ENCODE measurements at regions not wholly inside any gene's neighbourhood (a gene's known extent, or its start where the extent isn't known, plus 50 kb on each side); places are given as distances from the start of the nearest gene placed in this dataset.

DNA sequence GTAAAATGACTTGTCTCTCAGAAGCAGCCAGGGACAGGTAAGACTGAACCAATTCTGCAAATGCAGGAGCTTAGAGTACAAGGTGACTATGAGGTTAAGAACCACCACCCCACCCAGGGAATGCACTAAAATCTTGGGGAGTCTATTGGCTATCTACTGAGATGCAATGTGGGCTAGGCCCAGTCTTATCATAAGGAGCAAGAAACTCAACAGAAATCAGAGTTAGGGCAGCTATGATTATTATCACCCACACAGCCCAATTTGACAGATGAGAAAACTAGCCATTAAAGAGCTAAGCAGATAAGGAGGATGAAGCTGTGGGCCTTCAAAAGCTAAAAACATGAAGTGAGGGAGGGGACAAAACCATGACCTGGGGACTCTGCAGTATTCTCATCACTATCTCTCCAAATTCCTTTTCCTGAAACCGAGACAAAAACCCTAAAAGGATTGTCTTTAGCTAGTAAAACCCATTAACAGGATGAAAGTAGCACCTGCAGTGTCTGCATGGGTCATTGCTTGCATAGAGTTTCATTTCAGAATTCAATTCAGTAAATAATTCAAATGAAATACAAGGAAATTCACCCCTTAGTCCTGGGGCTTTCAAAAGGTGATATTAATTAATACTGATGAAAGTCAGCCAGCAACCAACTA, 68.8 kb upstream of the USP47 start:
- TF ChIP-seq, protein P1, sequence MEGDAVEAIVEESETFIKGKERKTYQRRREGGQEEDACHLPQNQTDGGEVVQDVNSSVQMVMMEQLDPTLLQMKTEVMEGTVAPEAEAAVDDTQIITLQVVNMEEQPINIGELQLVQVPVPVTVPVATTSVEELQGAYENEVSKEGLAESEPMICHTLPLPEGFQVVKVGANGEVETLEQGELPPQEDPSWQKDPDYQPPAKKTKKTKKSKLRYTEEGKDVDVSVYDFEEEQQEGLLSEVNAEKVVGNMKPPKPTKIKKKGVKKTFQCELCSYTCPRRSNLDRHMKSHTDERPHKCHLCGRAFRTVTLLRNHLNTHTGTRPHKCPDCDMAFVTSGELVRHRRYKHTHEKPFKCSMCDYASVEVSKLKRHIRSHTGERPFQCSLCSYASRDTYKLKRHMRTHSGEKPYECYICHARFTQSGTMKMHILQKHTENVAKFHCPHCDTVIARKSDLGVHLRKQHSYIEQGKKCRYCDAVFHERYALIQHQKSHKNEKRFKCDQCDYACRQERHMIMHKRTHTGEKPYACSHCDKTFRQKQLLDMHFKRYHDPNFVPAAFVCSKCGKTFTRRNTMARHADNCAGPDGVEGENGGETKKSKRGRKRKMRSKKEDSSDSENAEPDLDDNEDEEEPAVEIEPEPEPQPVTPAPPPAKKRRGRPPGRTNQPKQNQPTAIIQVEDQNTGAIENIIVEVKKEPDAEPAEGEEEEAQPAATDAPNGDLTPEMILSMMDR (IDR thresholded peaks at IDR 0.05; ENCODE audit: insufficient read depth, low read length, missing control alignments) = no peak
- POLR2A ChIA-PET = no interaction called here
- no peak overlapping the region for H3K4me3 ChIP-seq (ENCODE audit: low read depth, low read length)
- DNase-seq (ENCODE audit: low read depth, low spot score) = no peak
- CTCF ChIA-PET = interaction anchor here (4.1 kb wide), 1 partner anchor 15 kb away, joined by 20 read pairs; no protein-coding TSS in a partner anchor

DNA sequence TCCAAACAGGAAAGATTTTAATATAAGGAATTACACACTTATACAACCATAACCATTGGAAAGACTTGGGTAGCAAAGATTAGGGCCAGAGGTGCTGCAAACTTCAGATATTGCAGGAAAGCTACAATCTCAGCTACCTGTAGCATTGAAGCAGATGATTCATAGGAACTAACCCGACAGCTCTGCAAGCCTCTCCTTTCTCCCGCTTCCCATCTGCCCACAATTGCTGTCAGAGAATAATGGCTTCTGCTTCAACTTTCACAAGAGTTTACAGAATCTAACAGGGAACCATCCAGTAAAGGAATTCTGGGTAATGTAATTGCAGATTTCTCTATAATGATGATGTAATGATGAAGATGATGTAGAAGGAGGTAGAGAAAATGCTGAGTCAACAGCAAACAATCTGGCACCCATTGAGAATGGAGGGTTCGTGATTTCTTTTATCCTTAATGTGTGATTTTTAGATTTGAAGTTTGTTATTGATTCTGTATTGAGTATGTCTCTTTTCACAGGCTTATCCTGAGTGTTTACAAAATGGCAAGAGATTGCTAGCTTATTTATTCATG, 70.8 kb upstream of the USP47 start:
- no peak overlapping the region for H3K4me3 ChIP-seq (ENCODE audit: low read depth, low read length)
- TF ChIP-seq, protein P1 (IDR thresholded peaks at IDR 0.05; ENCODE audit: insufficient read depth, low read length, missing control alignments) = no peak
- no peak for DNase-seq (ENCODE audit: low read depth, low spot score)
- CTCF ChIA-PET = interaction anchor here (2.2 to 4.1 kb wide), 2 partner anchors 10 to 17 kb away, joined by 7 to 20 read pairs; no protein-coding TSS in a partner anchor
- POLR2A ChIA-PET = no interaction called here

DNA sequence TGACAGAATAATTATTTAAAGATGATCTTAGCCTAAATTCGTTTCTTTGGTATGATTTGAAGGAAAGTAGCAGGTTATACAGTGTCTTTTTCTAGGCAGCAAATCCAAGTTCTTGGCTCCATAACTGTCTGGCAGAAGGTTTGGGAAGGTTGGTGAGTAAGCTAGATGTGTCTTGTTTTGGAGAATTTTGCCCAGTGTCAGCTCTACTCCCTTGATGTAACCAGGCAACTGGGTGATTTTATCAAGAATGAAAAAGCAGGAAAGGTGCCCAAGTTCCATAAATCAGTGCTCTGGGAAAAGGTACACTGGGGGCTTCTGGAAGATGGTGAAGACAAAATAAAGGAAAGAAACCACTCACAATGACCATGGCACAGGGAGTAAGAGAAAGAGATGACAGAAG, 71.5 kb upstream of the USP47 start:
- TF ChIP-seq, protein P1 (IDR thresholded peaks at IDR 0.05; ENCODE audit: insufficient read depth, low read length, missing control alignments) = no peak
- DNase-seq (ENCODE audit: low read depth, low spot score) = no peak
- POLR2A ChIA-PET = no interaction called here
- CTCF ChIA-PET = interaction anchor here (2.2 to 4.1 kb wide), 2 partner anchors 11 to 17 kb away, joined by 7 to 20 read pairs; no protein-coding TSS in a partner anchor
- H3K4me3 ChIP-seq (ENCODE audit: low read depth, low read length) = no peak overlapping the region

DNA sequence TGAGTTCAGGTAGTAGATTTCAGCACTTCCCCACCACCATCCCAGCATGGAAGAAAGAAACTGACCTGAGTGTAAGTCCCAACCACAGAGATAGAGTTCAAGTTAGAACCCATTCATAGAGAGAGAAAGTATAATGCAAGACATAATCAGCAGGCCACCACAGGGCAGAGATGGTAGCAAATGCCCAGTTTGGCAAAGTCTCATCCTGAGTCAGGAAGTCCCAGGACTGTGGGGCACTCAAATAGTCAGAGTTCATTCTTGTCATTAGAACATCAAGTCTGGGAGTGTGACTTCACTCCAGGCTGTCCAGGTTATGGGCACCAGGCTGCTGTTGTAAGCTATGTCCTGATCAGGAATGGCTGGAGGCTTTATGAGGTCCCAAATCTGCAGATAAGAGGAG, 72.0 kb upstream of the USP47 start:
- CTCF ChIA-PET = interaction anchor here (4.1 kb wide), 1 partner anchor 18 kb away, joined by 20 read pairs; no protein-coding TSS in a partner anchor
- no peak overlapping the region for H3K4me3 ChIP-seq (ENCODE audit: low read depth, low read length)
- DNase-seq (ENCODE audit: low read depth, low spot score) = no peak
- TF ChIP-seq, protein P1 (IDR thresholded peaks at IDR 0.05; ENCODE audit: insufficient read depth, low read length, missing control alignments) = no peak
- POLR2A ChIA-PET = no interaction called here

DNA sequence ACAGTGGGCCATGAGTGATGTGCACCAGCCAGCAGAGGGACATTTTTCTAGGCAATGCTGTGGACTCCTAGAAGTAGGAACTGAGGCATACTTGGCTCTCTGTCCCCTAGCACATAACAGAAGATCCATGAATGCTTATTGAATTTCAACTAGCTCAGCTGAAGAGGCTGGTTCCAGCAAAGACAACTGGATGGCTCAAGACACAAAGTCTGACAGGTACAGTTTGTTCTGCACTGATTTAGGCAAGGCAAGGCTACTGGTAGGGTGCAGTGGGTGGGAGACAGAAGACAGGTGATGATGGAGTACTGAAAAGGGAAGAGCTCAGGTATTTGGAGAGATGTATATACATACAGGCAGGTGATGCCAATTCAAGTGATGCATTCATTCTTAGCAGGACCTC, 72.4 kb upstream of the USP47 start:
- POLR2A ChIA-PET = no interaction called here
- TF ChIP-seq, protein P1 (IDR thresholded peaks at IDR 0.05; ENCODE audit: insufficient read depth, low read length, missing control alignments) = no peak
- no peak for DNase-seq (ENCODE audit: low read depth, low spot score)
- CTCF ChIA-PET = interaction anchor here (4.1 to 5.3 kb wide), 2 partner anchors 18 kb away, joined by 20 to 29 read pairs; no protein-coding TSS in a partner anchor
- no peak overlapping the region for H3K4me3 ChIP-seq (ENCODE audit: low read depth, low read length)

DNA sequence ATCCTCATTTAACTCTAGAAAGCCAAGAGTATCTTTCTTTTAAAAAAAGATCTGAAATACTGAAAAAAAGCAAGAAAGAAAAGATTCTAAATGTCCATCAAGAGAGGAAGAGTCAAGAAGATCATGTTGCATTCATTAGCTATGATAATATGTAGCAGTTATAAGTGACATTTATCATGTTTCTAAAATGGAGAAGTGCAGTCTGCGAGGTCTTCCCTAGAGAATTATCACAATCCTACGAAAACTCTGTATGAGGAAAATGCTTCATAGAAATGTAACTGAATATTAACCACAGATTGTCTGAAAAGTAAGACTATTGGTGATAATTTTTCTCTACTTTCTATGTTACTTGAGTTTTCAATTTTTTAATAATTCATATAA, 77.4 kb upstream of the USP47 start:
- CTCF ChIA-PET = interaction anchor here (5.3 kb wide), 1 partner anchor 23 kb away, joined by 29 read pairs; no protein-coding TSS in a partner anchor
- H3K4me3 ChIP-seq (ENCODE audit: low read depth, low read length) = no peak overlapping the region
- DNase-seq (ENCODE audit: low read depth, low spot score) = no peak
- POLR2A ChIA-PET = interaction anchor here (0.7 kb wide), 1 partner anchor 276 kb away, joined by 4 read pairs; no protein-coding TSS in a partner anchor
- TF ChIP-seq, protein P1 (IDR thresholded peaks at IDR 0.05; ENCODE audit: insufficient read depth, low read length, missing control alignments) = no peak
